H1 (cell line): ENCODE measurements at regions not wholly inside any gene's neighbourhood (a gene's known extent, or its start where the extent isn't known, plus 50 kb on each side); places are given as distances from the start of the nearest gene placed in this dataset.

ENCODE experiments used
- CTCF ChIA-PET: fragments of 300-600 bp; sonication (Branson Sonifier 250); formaldehyde crosslinking; loops from one replicate; lab custom pipeline; 2021; ENCODE audit not compliant: partially characterized antibody; lab: Charles Lee
- POLR2A ChIA-PET: fragments of 300-600 bp; sonication (Branson Sonifier 250); formaldehyde crosslinking; loops from one replicate; lab custom pipeline; 2021; ENCODE audit warnings: inconsistent platforms; ENCODE audit not compliant: partially characterized antibody; lab: Charles Lee
- DNase-seq, 2 experiments: peaks; one replicate each; pipeline versions ENCODE4 v3.0.0 to v3.0.0-alpha.2; 2010 to 2022; ENCODE audit warnings: low spot score in 2 of 2, low read depth in 1 of 2, mixed read lengths in 1 of 2
- FAIRE-seq: peaks from 2 replicates; lab custom pipeline; 2011; peaks lifted over from hg19 to GRCh38; lab: Jason Lieb, UNC
- H2AFZ ChIP-seq: 2 replicates; pipeline ENCODE4 v1.8.1; 2012; ENCODE audit warnings: low read length, inconsistent platforms
- H2AK5ac ChIP-seq: 2 replicates; pipeline ENCODE4 v1.6.1; 2013; ENCODE audit warnings: low read depth, low read length
- H2BK120ac ChIP-seq: replicated peaks from 2 replicates; pipeline ENCODE3; 2013; ENCODE audit warnings: low read depth, low read length, inconsistent platforms
- H2BK12ac ChIP-seq: 2 replicates; pipeline ENCODE4 v1.6.1; 2013; ENCODE audit warnings: low read depth, low read length
- H2BK15ac ChIP-seq: 2 replicates; pipeline ENCODE4 v1.6.1; 2013; ENCODE audit warnings: low read length
- H2BK20ac ChIP-seq: 2 replicates; pipeline ENCODE4 v1.6.1; 2013; ENCODE audit warnings: low read length
- H2BK5ac ChIP-seq: 2 replicates; pipeline ENCODE4 v1.6.1; 2013; ENCODE audit warnings: low read depth, low read length
- H3K14ac ChIP-seq: 2 replicates; pipeline ENCODE4 v1.6.1; 2013; ENCODE audit warnings: inconsistent platforms; ENCODE audit not compliant: insufficient read length
- H3K18ac ChIP-seq: 2 replicates; pipeline ENCODE4 v1.6.1; 2013; ENCODE audit warnings: low read length; ENCODE audit errors: extremely low read depth
- H3K23ac ChIP-seq: 2 replicates; pipeline ENCODE4 v1.6.1; 2013; ENCODE audit warnings: inconsistent platforms; ENCODE audit not compliant: insufficient read length
- H3K23me2 ChIP-seq: 2 replicates; pipeline ENCODE4 v1.6.1; 2013; ENCODE audit warnings: low read depth, low read length
- H3K27ac ChIP-seq: 2 replicates; pipeline ENCODE4 v1.6.1; 2011; ENCODE audit warnings: low read depth, low read length, inconsistent platforms
- H3K27me3 ChIP-seq, 4 experiments: replicated peaks in 1 of 4; 1 replicate in 1 of 4; 2 replicates in 3 of 4; pipeline versions ENCODE4 v1.6.1 to v1.8.1; 2011 to 2013; ENCODE audit warnings: low read length in 3 of 4, mild to moderate bottlenecking in 3 of 4, inconsistent platforms in 2 of 4, mixed read lengths in 2 of 4, moderate library complexity in 1 of 4; ENCODE audit not compliant: control insufficient read depth in 3 of 4, insufficient read depth in 3 of 4; ENCODE audit errors: extremely low read depth in 1 of 4
- H3K36me3 ChIP-seq, 4 experiments: 2 replicates each; pipeline versions ENCODE4 v1.6.1 to v1.8.1; 2011 to 2013; ENCODE audit warnings: mild to moderate bottlenecking in 4 of 4, low read length in 3 of 4, moderate library complexity in 2 of 4, control low read depth in 1 of 4, inconsistent platforms in 1 of 4; ENCODE audit not compliant: insufficient read depth in 4 of 4, control insufficient read depth in 2 of 4
- H3K4ac ChIP-seq: replicated peaks from 2 replicates; pipeline ENCODE3; 2013; ENCODE audit warnings: low read length, low read depth, mixed read lengths, inconsistent platforms; ENCODE audit not compliant: insufficient read length
- H3K4me1 ChIP-seq, 4 experiments: replicated peaks in 1 of 4; 1 replicate in 1 of 4; 2 replicates in 3 of 4; pipeline versions ENCODE4 v1.6.1 to v1.8.1; 2011 to 2013; ENCODE audit warnings: low read length in 3 of 4, inconsistent platforms in 2 of 4, mixed read lengths in 1 of 4; ENCODE audit not compliant: insufficient read depth in 4 of 4, control insufficient read depth in 3 of 4
- H3K4me2 ChIP-seq, 2 experiments: 2 replicates each; pipeline versions ENCODE4 v1.6.1 to v1.8.1; 2011 to 2013; ENCODE audit warnings: low read depth in 2 of 2, low read length in 2 of 2, control low read depth in 1 of 2, inconsistent platforms in 1 of 2, mild to moderate bottlenecking in 1 of 2; ENCODE audit not compliant: insufficient read depth in 1 of 2
- H3K4me3 ChIP-seq, 4 experiments: fragments of 200-600, 300-600 bp in 1 of 4; sonication (generic), shearing (Covaris generic), sonication (Bioruptor Twin) in 1 of 4; 2 replicates each; pipeline versions ENCODE4 v1.5.1 to v1.8.1; 2011 to 2016; ENCODE audit warnings: low read length in 4 of 4, low read depth in 3 of 4, control low read depth in 2 of 4, inconsistent platforms in 2 of 4, mild to moderate bottlenecking in 2 of 4, mixed read lengths in 1 of 4, moderate library complexity in 1 of 4; ENCODE audit not compliant: insufficient read depth in 2 of 4; ENCODE audit errors: extremely low read depth in 1 of 4
- H3K56ac ChIP-seq: replicated peaks from 2 replicates; pipeline ENCODE3; 2013; ENCODE audit warnings: low read depth, mild to moderate bottlenecking, mixed read lengths, low read length, inconsistent platforms; ENCODE audit not compliant: insufficient read length
- H3K79me1 ChIP-seq: 2 replicates; pipeline ENCODE4 v1.6.1; 2013; ENCODE audit warnings: low read depth, low read length, control low read depth
- H3K79me2 ChIP-seq, 2 experiments: 2 replicates each; pipeline versions ENCODE4 v1.6.1 to v1.8.1; 2012 to 2013; ENCODE audit warnings: low read length in 2 of 2, mild to moderate bottlenecking in 2 of 2, inconsistent platforms in 1 of 2; ENCODE audit not compliant: insufficient read depth in 2 of 2, control insufficient read depth in 1 of 2
- H3K9ac ChIP-seq, 4 experiments: replicated peaks in 1 of 4; 1 replicate in 1 of 4; 2 replicates in 3 of 4; pipeline versions ENCODE4 v1.6.1 to v1.8.1; 2011 to 2013; ENCODE audit warnings: low read depth in 3 of 4, low read length in 3 of 4, control low read depth in 2 of 4, mild to moderate bottlenecking in 2 of 4, moderate library complexity in 2 of 4, inconsistent platforms in 1 of 4; ENCODE audit errors: extremely low read depth in 1 of 4
- H3K9me3 ChIP-seq, 2 experiments: 2 replicates each; pipeline versions ENCODE4 v1.6.1 to v1.8.1; 2012 to 2013; ENCODE audit warnings: mild to moderate bottlenecking in 2 of 2, moderate library complexity in 2 of 2, control low read depth in 1 of 2, inconsistent platforms in 1 of 2, low read depth in 1 of 2, low read length in 1 of 2, mixed read lengths in 1 of 2; ENCODE audit not compliant: insufficient read depth in 2 of 2
- H4K20me1 ChIP-seq, 2 experiments: replicated peaks in 1 of 2; 2 replicates each; pipeline versions ENCODE3 to v1.8.1; 2011 to 2013; ENCODE audit warnings: inconsistent platforms in 2 of 2, low read length in 2 of 2, mild to moderate bottlenecking in 1 of 2; ENCODE audit not compliant: insufficient read depth in 2 of 2, control insufficient read depth in 1 of 2
- H4K5ac ChIP-seq: 2 replicates; pipeline ENCODE4 v1.6.1; 2013; ENCODE audit warnings: low read length, low read depth, mixed read lengths, inconsistent platforms; ENCODE audit not compliant: insufficient read length
- H4K8ac ChIP-seq: 2 replicates; pipeline ENCODE4 v1.8.0; 2013; ENCODE audit warnings: mild to moderate bottlenecking, moderate library complexity, low read length, inconsistent platforms; ENCODE audit not compliant: insufficient read depth; ENCODE audit errors: extremely low read depth
- H4K91ac ChIP-seq: replicated peaks from 2 replicates; pipeline ENCODE3; 2013; ENCODE audit warnings: low read length, mixed read lengths, inconsistent platforms; ENCODE audit not compliant: insufficient read length
- CHD1 ChIP-seq: IDR thresholded peaks from 2 replicates; pipeline ENCODE4 v1.6.1; 2012; ENCODE audit warnings: low read depth, low read length, improper control_type of control experiment
- CHD2 ChIP-seq: IDR thresholded peaks from 2 replicates; pipeline ENCODE4 v1.6.1; 2012; ENCODE audit warnings: low read length, improper control_type of control experiment
- CTCF ChIP-seq, 3 experiments: IDR thresholded peaks; 1 replicate in 2 of 3; 2 replicates in 1 of 3; pipeline versions ENCODE4 v1.5.1 to v1.6.1; 2011; ENCODE audit warnings: low read length in 3 of 3, mild to moderate bottlenecking in 3 of 3, inconsistent platforms in 2 of 3, low read depth in 1 of 3, moderate library complexity in 1 of 3; ENCODE audit not compliant: insufficient read depth in 1 of 3; ENCODE audit errors: control extremely low read depth in 1 of 3
- GABPA ChIP-seq: IDR thresholded peaks from 2 replicates; pipeline ENCODE4 v1.6.1; 2011; ENCODE audit warnings: mild to moderate bottlenecking, low read length, moderate library complexity, borderline replicate concordance; ENCODE audit not compliant: insufficient read depth
- JUN ChIP-seq: IDR thresholded peaks from 2 replicates; pipeline ENCODE4 v1.6.1; 2011; ENCODE audit warnings: low read depth, mild to moderate bottlenecking, improper control_type of control experiment, low read length
- KDM4A ChIP-seq: IDR thresholded peaks from one replicate; pipeline ENCODE4 v1.7.1; 2012; ENCODE audit warnings: low read depth, mild to moderate bottlenecking, moderate library complexity, low read length, inconsistent platforms; ENCODE audit not compliant: severe bottlenecking
- RBBP5 ChIP-seq: IDR thresholded peaks from 2 replicates; pipeline ENCODE4 v1.7.1; 2012; ENCODE audit warnings: low read depth, mild to moderate bottlenecking, inconsistent platforms, low read length, moderate library complexity, borderline replicate concordance
- RXRA ChIP-seq: IDR thresholded peaks from 2 replicates; pipeline ENCODE4 v1.6.1; 2011; ENCODE audit warnings: low read depth, mild to moderate bottlenecking, low read length, moderate library complexity; ENCODE audit not compliant: insufficient read depth
- SIN3A ChIP-seq, 2 experiments: IDR thresholded peaks in 1 of 2; conservative IDR thresholded peaks in 1 of 2; 2 replicates each; pipeline ENCODE4 v1.6.1; 2011 to 2012; ENCODE audit warnings: low read length in 2 of 2, improper control_type of control experiment in 1 of 2, low read depth in 1 of 2, mild to moderate bottlenecking in 1 of 2
- SP4 ChIP-seq: IDR thresholded peaks from 2 replicates; pipeline ENCODE4 v1.6.1; 2012; ENCODE audit warnings: low read length, inconsistent platforms
- TAF1 ChIP-seq: IDR thresholded peaks from 2 replicates; pipeline ENCODE4 v1.6.1; 2011; ENCODE audit warnings: mild to moderate bottlenecking, low read depth, low read length
- WGBS, 2 experiments: shearing (Covaris generic) in 1 of 2; methylation state at CpG; one replicate each; pipeline versions ENCODE4 v1.1.6 to v1.1.7; 2013 to 2015; ENCODE audit warnings: low lambda C conversion rate in 2 of 2, mixed read lengths in 2 of 2, inconsistent platforms in 1 of 2, low coverage in 1 of 2, missing lambda C conversion rate in 1 of 2; ENCODE audit not compliant: insufficient replicate concordance in 2 of 2, insufficient coverage in 1 of 2, insufficient read length in 1 of 2; ENCODE audit errors: extremely low coverage in 1 of 2, missing lambda C conversion rate in 1 of 2; 5-methylcytosine and 5-hydroxymethylcytosine counted together

DNA sequence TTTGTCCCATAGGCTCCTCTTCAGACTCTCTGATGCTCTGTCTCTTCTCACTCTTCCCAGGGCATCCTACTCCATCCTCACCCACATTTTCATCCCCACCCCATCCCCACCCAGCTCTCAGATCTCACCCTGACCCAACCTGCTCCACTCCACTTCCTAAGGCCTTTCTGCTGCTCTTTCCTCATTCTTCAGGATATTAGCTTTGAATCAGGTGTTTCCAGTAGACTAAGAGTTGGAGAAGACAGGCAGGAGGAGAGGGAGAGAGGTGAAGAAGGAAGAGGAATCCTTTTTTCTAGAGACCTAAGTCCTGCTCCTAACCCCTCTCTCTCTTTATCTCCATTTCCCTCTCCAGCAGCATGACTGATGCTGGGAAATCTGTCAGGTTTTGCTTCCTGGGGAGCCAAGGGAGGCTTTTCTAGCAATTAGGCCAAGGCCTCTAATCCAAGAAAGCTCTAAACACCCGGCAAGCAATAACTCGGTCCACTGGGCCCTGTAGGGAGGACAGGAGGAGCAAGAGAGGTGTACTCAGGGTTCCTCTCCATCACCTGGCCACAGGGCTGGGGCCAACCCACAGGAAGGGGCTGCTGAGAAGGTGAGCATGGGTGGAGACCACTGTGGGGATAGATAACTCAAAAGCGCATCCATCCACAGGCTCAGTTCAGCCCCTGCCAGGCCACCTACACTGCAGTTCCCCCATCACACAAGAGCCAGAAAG lies 133.3 kb downstream of the TMEM132E start:
- Histone ChIP-seq H3K27ac (no peak overlapping the region), H4K5ac (no peak overlapping the region), H3K79me2 (no peaks in the 10 kb centered on the region), H3K56ac (no peak overlapping the region), H3K23ac (no peak overlapping the region), H3K79me1 (no peaks in the 10 kb centered on the region), H2AFZ (no peak overlapping the region), H3K9ac (no peak overlapping the region), H3K9me3 (no peaks in the 10 kb centered on the region), H4K91ac (no peak overlapping the region), H3K27me3 (0 out of 7 replicates have a peak, but pooled peaks cover 0 to 2% (median 0%) of the 10 kb centered on the region in 4 experiments), H2AK5ac (no peak overlapping the region), H2BK120ac (no peak overlapping the region), H3K4me2 (no peak overlapping the region), H4K20me1 (no peaks in the 10 kb centered on the region), H3K4me1 (no peaks in the 10 kb centered on the region; a peak in 1 of 7 replicates), H3K23me2 (no peaks in the 10 kb centered on the region), H4K8ac (no peak overlapping the region), H2BK5ac (no peak overlapping the region), H3K4me3 (no peak overlapping the region), H3K14ac (no peak overlapping the region), H3K4ac (no peak overlapping the region), H3K18ac (no peak overlapping the region), H2BK15ac (no peak overlapping the region), H2BK12ac (no peak overlapping the region), H2BK20ac (no peak overlapping the region), H3K36me3 (no peaks in the 10 kb centered on the region)
- no peak for FAIRE-seq
- ChIA-PET CTCF (no interaction called here), POLR2A (no interaction called here)
- DNase-seq: no peak
- 91% methylated on average over 3 of the region's 3 CpGs; no CpG with 5 or more reads in 1 of the 2 experiments for WGBS, 2 experiments
- no peak for TF ChIP-seq KDM4A
- no peak for TF ChIP-seq TAF1
- TF ChIP-seq RBBP5: no peak
- TF ChIP-seq RXRA: no peak
- no peak for TF ChIP-seq CHD2
- TF ChIP-seq CHD1: no peak
- no peak for TF ChIP-seq SP4
- TF ChIP-seq SIN3A (conservative IDR thresholded peaks at IDR 0.05 in 1 of 2, IDR thresholded peaks at IDR 0.05 in 1 of 2; ENCODE audit: low read depth in 1 of 2, low read length in 2 of 2): no peak
- TF ChIP-seq GABPA: no peak
- TF ChIP-seq CTCF (IDR thresholded peaks at IDR 0.05; ENCODE audit: control extremely low read depth in 1 of 3, insufficient read depth in 1 of 3, low read depth in 1 of 3, low read length in 3 of 3): no peak
- no peak for TF ChIP-seq JUN
